ENCODE measurements at regions not wholly inside any gene's neighbourhood (a gene's known extent, or its start where the extent isn't known, plus 50 kb on each side); places are given as distances from the start of the nearest gene placed in this dataset.

GRCh38 chr4:77347351-77347966 is 190.5 kb downstream of the CCNG2 start:
- no TSS peak for BruUV-seq (replicated peaks)
- Histone ChIP-seq H3K9me3 (ENCODE audit: low read length) (peaks cover 26% of the 10 kb centered on the region), H3K36me3 (replicated peaks in 1 of 2; ENCODE audit: control insufficient read depth in 1 of 2, insufficient read depth in 2 of 2, low read length in 2 of 2) (no peaks in the 10 kb centered on the region), H3K4me1 (ENCODE audit: insufficient read depth, low read length) (peaks cover 16% of the 10 kb centered on the region), H3K4me2 (ENCODE audit: low read depth, low read length) (peak overlapping the region; percentile 60), H3K4me3 (replicated peaks in 1 of 3; ENCODE audit: insufficient read depth in 1 of 3, low read depth in 2 of 3, low read length in 3 of 3) (peak overlapping the region in 1 of 3 experiments; percentile 12; a peak in 1 of 6 replicates), H2AFZ (ENCODE audit: low read length) (peak overlapping the region; percentile 65), H3K27ac (ENCODE audit: extremely low read length, insufficient read depth, low read length) (no peak overlapping the region), H3K27me3 (ENCODE audit: control insufficient read depth in 1 of 2, insufficient read depth in 2 of 2, low read length in 2 of 2) (no peaks in the 10 kb centered on the region), H3K79me2 (ENCODE audit: insufficient read depth, low read length) (no peaks in the 10 kb centered on the region), H3K9ac (ENCODE audit: insufficient read depth, low read depth, low read length) (no peak overlapping the region), H4K20me1 (ENCODE audit: insufficient read depth, low read length) (no peaks in the 10 kb centered on the region)
- ATAC-seq, result peak; percentile 92
- in situ Hi-C loops (cut with HindIII; ENCODE audit: extremely low pct_ligation_motif_present, low pct_unique_long_range_greater_than_20kb) (no loop called here), intact Hi-C loops (cut with micrococcal nuclease; ENCODE audit: unreplicated experiment) (no loop called here)
- DNase-seq (ENCODE audit: low spot score), result peak; percentile 56
- CTCF ChIA-PET (ENCODE audit: low intra/inter-chr PET ratio, low total read pairs), result no interaction called here
- no peak for FAIRE-seq
- 15% methylated on average over 5 of the region's 5 CpGs for WGBS (ENCODE audit: low lambda C conversion rate)
- POLR2A ChIA-PET, result no interaction called here
- TF ChIP-seq ZNF24 (IDR thresholded peaks at IDR 0.05), result no peak
- TF ChIP-seq HNF1A (IDR thresholded peaks at IDR 0.05; ENCODE audit: low read depth), result peak; percentile 66; the same call in 1 of the 2 replicates
- peak; percentile 32; the same call in 1 of the 2 replicates for TF ChIP-seq HNF1A (CRISPR knock-in tag; IDR thresholded peaks at IDR 0.05; ENCODE audit: borderline replicate concordance)
- 0 out of 2 replicates have a peak, but pooled peaks have one; percentile 48 for TF ChIP-seq HNF1B (CRISPR knock-in tag; IDR thresholded peaks at IDR 0.05)
- TF ChIP-seq ZNF556 (CRISPR knock-in tag; IDR thresholded peaks at IDR 0.05; ENCODE audit: borderline replicate concordance), result no peak
- peak; percentile 84; the same call in 1 of the 2 replicates for TF ChIP-seq ZNF740 (CRISPR knock-in tag; IDR thresholded peaks at IDR 0.05)
- TF ChIP-seq ELF3 (CRISPR knock-in tag; IDR thresholded peaks at IDR 0.05), result peak; percentile 90
- no peak for TF ChIP-seq GLMP (CRISPR knock-in tag; IDR thresholded peaks at IDR 0.05; ENCODE audit: borderline replicate concordance)
- no peak for TF ChIP-seq ZNF850 (CRISPR knock-in tag; conservative IDR thresholded peaks at IDR 0.05)
- TF ChIP-seq EP300 (IDR thresholded peaks at IDR 0.05; ENCODE audit: low read depth in 2 of 2, low read length in 2 of 2), result no peak
- TF ChIP-seq EP300 (CRISPR knock-in tag; IDR thresholded peaks at IDR 0.05; ENCODE audit: borderline replicate concordance), result no peak
- 0 out of 2 replicates have a peak, but pooled peaks have one; percentile 34 for TF ChIP-seq ARNTL (CRISPR knock-in tag; IDR thresholded peaks at IDR 0.05)
- TF ChIP-seq ZSCAN21 (CRISPR knock-in tag; IDR thresholded peaks at IDR 0.05; ENCODE audit: borderline replicate concordance), result no peak

All from HepG2 (cell line).